Astrocyte (in vitro differentiated cells and primary cell): ENCODE measurements at regions not wholly inside any gene's neighbourhood (a gene's known extent, or its start where the extent isn't known, plus 50 kb on each side); places are given as distances from the start of the nearest gene placed in this dataset.

Source experiments
- DNase-seq: peaks from one replicate; pipeline ENCODE4 v3.0.0-alpha.2; 2010; ENCODE audit warnings: low read depth
- FAIRE-seq: peaks from 2 replicates; lab custom pipeline; 2011; peaks lifted over from hg19 to GRCh38; lab: Jason Lieb, UNC
- H2AFZ ChIP-seq: 2 replicates; pipeline ENCODE4 v1.6.0; 2012; ENCODE audit warnings: low read depth, low read length, inconsistent platforms
- H3K27ac ChIP-seq: 2 replicates; pipeline ENCODE4 v1.5.1; 2011; ENCODE audit warnings: low read depth, low read length, inconsistent platforms
- H3K27me3 ChIP-seq: 2 replicates; pipeline ENCODE4 v1.6.0; 2011; ENCODE audit warnings: low read length, inconsistent platforms; ENCODE audit not compliant: insufficient read depth
- H3K36me3 ChIP-seq: 2 replicates; pipeline ENCODE4 v1.5.1; 2011; ENCODE audit warnings: low read length, inconsistent platforms; ENCODE audit not compliant: insufficient read depth
- H3K4me1 ChIP-seq: 2 replicates; pipeline ENCODE4 v1.5.1; 2011; ENCODE audit warnings: low read length, inconsistent platforms; ENCODE audit not compliant: insufficient read depth
- H3K4me2 ChIP-seq: 2 replicates; pipeline ENCODE4 v1.6.0; 2012; ENCODE audit warnings: low read length, inconsistent platforms
- H3K4me3 ChIP-seq: 2 replicates; pipeline ENCODE4 v1.5.1; 2011; ENCODE audit warnings: low read depth, mild to moderate bottlenecking, low read length, inconsistent platforms; ENCODE audit not compliant: insufficient read depth
- H3K79me2 ChIP-seq: 2 replicates; pipeline ENCODE4 v1.6.0; 2012; ENCODE audit warnings: mild to moderate bottlenecking, low read length, inconsistent platforms; ENCODE audit not compliant: insufficient read depth
- H3K9ac ChIP-seq: 2 replicates; pipeline ENCODE4 v1.6.0; 2012; ENCODE audit warnings: mild to moderate bottlenecking, low read length, inconsistent platforms
- H3K9me3 ChIP-seq: 2 replicates; pipeline ENCODE4 v1.5.1; 2012; ENCODE audit warnings: low read depth, mild to moderate bottlenecking, low read length, inconsistent platforms; ENCODE audit not compliant: insufficient read depth
- H4K20me1 ChIP-seq: 2 replicates; pipeline ENCODE4 v1.6.0; 2012; ENCODE audit warnings: low read length, inconsistent platforms; ENCODE audit not compliant: insufficient read depth
- H3K27ac Mint-ChIP-seq: one replicate; pipeline ENCODE4 v1.8.0; 2021; ENCODE audit warnings: mild to moderate bottlenecking, mixed read lengths; ENCODE audit not compliant: unreplicated experiment
- H3K27me3 Mint-ChIP-seq: one replicate; pipeline ENCODE4 v1.8.0; 2021; ENCODE audit warnings: low read depth, mixed read lengths; ENCODE audit not compliant: unreplicated experiment
- H3K36me3 Mint-ChIP-seq: one replicate; pipeline ENCODE4 v1.8.0; 2021; ENCODE audit warnings: low read depth, mixed read lengths; ENCODE audit not compliant: unreplicated experiment
- H3K4me1 Mint-ChIP-seq: one replicate; pipeline ENCODE4 v1.8.0; 2021; ENCODE audit warnings: low read depth, mixed read lengths; ENCODE audit not compliant: unreplicated experiment
- H3K4me3 Mint-ChIP-seq: one replicate; pipeline ENCODE4 v1.8.0; 2021; ENCODE audit warnings: mild to moderate bottlenecking, moderate library complexity, mixed read lengths; ENCODE audit not compliant: unreplicated experiment
- H3K9me3 Mint-ChIP-seq: one replicate; pipeline ENCODE4 v1.8.0; 2021; ENCODE audit warnings: mild to moderate bottlenecking, mixed read lengths; ENCODE audit not compliant: unreplicated experiment
- CTCF ChIP-seq: IDR thresholded peaks from 2 replicates; pipeline ENCODE4 v1.5.1; 2011; ENCODE audit warnings: low read depth, mild to moderate bottlenecking, inconsistent platforms, low read length, moderate library complexity; ENCODE audit not compliant: insufficient read depth
- EZH2 ChIP-seq: IDR thresholded peaks from 2 replicates; pipeline ENCODE4 v1.6.1; 2012; ENCODE audit warnings: mild to moderate bottlenecking, low read length, inconsistent platforms; ENCODE audit not compliant: insufficient read depth

- Histone ChIP-seq H3K27ac (no peak overlapping the region), H3K4me1 (no peaks in the 10 kb centered on the region), H3K27me3 (no peaks in the 10 kb centered on the region), H3K4me2 (no peak overlapping the region), H2AFZ (no peak overlapping the region), H3K4me3 (no peak overlapping the region), H4K20me1 (no peaks in the 10 kb centered on the region), H3K36me3 (no peaks in the 10 kb centered on the region), H3K79me2 (no peaks in the 10 kb centered on the region), H3K9ac (no peak overlapping the region), H3K9me3 (no peaks in the 10 kb centered on the region)
- Mint-ChIP-seq H3K4me3 (no peak overlapping the region), H3K27ac (no peak overlapping the region), H3K9me3 (no peaks in the 10 kb centered on the region), H3K4me1 (no peaks in the 10 kb centered on the region), H3K27me3 (peaks cover 11% of the 10 kb centered on the region), H3K36me3 (no peaks in the 10 kb centered on the region)
- TF ChIP-seq CTCF (no peak), EZH2 (no peak)
- no peak for FAIRE-seq
- no peak for DNase-seq
These were observed 224.3 kb downstream of the MAFB start for GRCh38 chr20:40464731-40465208.

- Histone ChIP-seq H3K27ac (no peak overlapping the region), H3K9ac (no peak overlapping the region), H3K4me1 (no peaks in the 10 kb centered on the region), H3K4me3 (no peak overlapping the region), H3K36me3 (no peaks in the 10 kb centered on the region), H3K9me3 (no peaks in the 10 kb centered on the region), H3K4me2 (no peak overlapping the region), H3K27me3 (no peaks in the 10 kb centered on the region), H4K20me1 (no peaks in the 10 kb centered on the region), H3K79me2 (no peaks in the 10 kb centered on the region), H2AFZ (no peak overlapping the region)
- no peak for TF ChIP-seq CTCF
- no peak for TF ChIP-seq EZH2
- H3K27me3 Mint-ChIP-seq, result peaks cover 6% of the 10 kb centered on the region
- no peak overlapping the region for H3K4me3 Mint-ChIP-seq
- H3K36me3 Mint-ChIP-seq, result no peaks in the 10 kb centered on the region
- no peaks in the 10 kb centered on the region for H3K4me1 Mint-ChIP-seq
- no peaks in the 10 kb centered on the region for H3K9me3 Mint-ChIP-seq
- DNase-seq (no peak), FAIRE-seq (no peak)
- H3K27ac Mint-ChIP-seq, result no peak overlapping the region
These were observed 225.9 kb downstream of the MAFB start for GRCh38 chr20:40463171-40463570.

GRCh38 chr20:40462566-40462965 is 226.5 kb downstream of the MAFB start:
- Mint-ChIP-seq H3K27ac (no peak overlapping the region), H3K4me1 (no peaks in the 10 kb centered on the region)

More at GRCh38 chr20:40462566-40462965, 226.5 kb downstream of the MAFB start:
- Mint-ChIP-seq H3K36me3 (no peaks in the 10 kb centered on the region), H3K27me3 (peaks cover 11% of the 10 kb centered on the region), H3K4me3 (no peak overlapping the region), H3K9me3 (no peaks in the 10 kb centered on the region)
- FAIRE-seq (no peak), DNase-seq (no peak)
- Histone ChIP-seq H3K4me2 (no peak overlapping the region), H2AFZ (no peak overlapping the region), H3K4me3 (no peak overlapping the region), H3K9ac (no peak overlapping the region), H3K27me3 (no peaks in the 10 kb centered on the region), H3K27ac (no peak overlapping the region), H4K20me1 (no peaks in the 10 kb centered on the region), H3K36me3 (no peaks in the 10 kb centered on the region), H3K9me3 (no peaks in the 10 kb centered on the region), H3K4me1 (no peaks in the 10 kb centered on the region), H3K79me2 (no peaks in the 10 kb centered on the region)
- TF ChIP-seq EZH2, result no peak
- no peak for TF ChIP-seq CTCF
